GM12878 (cell line): ENCODE measurements at regions not wholly inside any gene's neighbourhood (a gene's known extent, or its start where the extent isn't known, plus 50 kb on each side); places are given as distances from the start of the nearest gene placed in this dataset.

Source experiments
- ATAC-seq: fragments of 200-7000 bp; cut with Tn5 transposase; 3 replicates; pipeline ENCODE4 v1.9.1; 2020; ENCODE audit warnings: mild to moderate bottlenecking, moderate library complexity
- BruUV-seq: library from RNA; stranded (reverse); fragments of 400-500 nt; replicated peaks from 2 replicates; lab custom pipeline; 2021; lab: Mats Ljungman, UMichigan
- CTCF ChIA-PET: fragments of 300-600 bp; sonication (Branson Sonifier 250); formaldehyde crosslinking; extraction: SDS; loops from one replicate; lab custom pipeline; 2021; ENCODE audit warnings: inconsistent platforms; lab: Yijun Ruan, JAX
- POLR2A ChIA-PET: fragments of 350-600 bp; formaldehyde crosslinking; extraction: SDS; loops from one replicate; lab custom pipeline; 2021; ENCODE audit warnings: inconsistent platforms; lab: Charles Lee
- RAD21 ChIA-PET: fragments of 300-600 bp; sonication (Branson Sonifier 250); formaldehyde crosslinking; loops from one replicate; lab custom pipeline; 2023; ENCODE audit warnings: antibody characterized with exemption; ENCODE audit not compliant: unreplicated experiment; lab: Charles Lee
- SMC1A ChIA-PET: fragments of 300-600 bp; sonication (Branson Sonifier 250); formaldehyde crosslinking; loops from one replicate; lab custom pipeline; 2023; ENCODE audit not compliant: unreplicated experiment, uncharacterized antibody; lab: Charles Lee
- DNase-seq: peaks from one replicate; pipeline ENCODE4 v3.0.0-alpha.2; 2011; ENCODE audit warnings: low read depth, low spot score
- FAIRE-seq: peaks from 3 replicates; lab custom pipeline; 2011; peaks lifted over from hg19 to GRCh38; lab: Jason Lieb, UNC
- H2AFZ ChIP-seq: 2 replicates; pipeline ENCODE4 v1.6.0; 2011; ENCODE audit warnings: low read depth, low read length, control low read depth; ENCODE audit not compliant: control insufficient read depth
- H3K27ac ChIP-seq: 2 replicates; pipeline ENCODE4 v1.5.1; 2011; ENCODE audit warnings: control low read depth; ENCODE audit not compliant: control insufficient read depth, insufficient read depth
- H3K27me3 ChIP-seq, 2 experiments: replicated peaks in 1 of 2; 2 replicates each; pipeline versions ENCODE4 v1.6.0 to v1.6.1; 2011; ENCODE audit warnings: low read length in 1 of 2; ENCODE audit not compliant: control insufficient read depth in 2 of 2, insufficient read depth in 2 of 2
- H3K36me3 ChIP-seq, 2 experiments: 2 replicates each; pipeline ENCODE4 v1.5.1; 2011; ENCODE audit warnings: low read length in 1 of 2; ENCODE audit not compliant: control insufficient read depth in 2 of 2, insufficient read depth in 2 of 2
- H3K4me1 ChIP-seq: 2 replicates; pipeline ENCODE4 v1.6.1; 2011; ENCODE audit warnings: mild to moderate bottlenecking, low read length, moderate library complexity, mixed read lengths; ENCODE audit not compliant: control insufficient read depth, insufficient read depth
- H3K4me2 ChIP-seq: 2 replicates; pipeline ENCODE4 v1.6.0; 2011; ENCODE audit warnings: control low read depth; ENCODE audit not compliant: control insufficient read depth, insufficient read depth
- H3K4me3 ChIP-seq: fragments of 200-600 bp; sonication (generic); 2 replicates; pipeline ENCODE4 v1.5.1; 2016
- H3K79me2 ChIP-seq: 2 replicates; pipeline ENCODE4 v1.6.0; 2011; ENCODE audit warnings: low read length; ENCODE audit not compliant: control insufficient read depth, insufficient read depth
- H3K9ac ChIP-seq: 2 replicates; pipeline ENCODE4 v1.8.0; 2011; ENCODE audit warnings: low read length, control low read depth, mixed read lengths; ENCODE audit not compliant: control insufficient read depth, insufficient read depth
- H3K9me3 ChIP-seq: replicated peaks from 3 replicates; pipeline ENCODE4 v1.5.1; 2011; ENCODE audit warnings: mild to moderate bottlenecking, low read length; ENCODE audit not compliant: control insufficient read depth, insufficient read depth
- H4K20me1 ChIP-seq: 2 replicates; pipeline ENCODE4 v1.6.0; 2011; ENCODE audit not compliant: control insufficient read depth, insufficient read depth
- FOS ChIP-seq: IDR thresholded peaks from 3 replicates; pipeline ENCODE4 v1.6.1; 2011; ENCODE audit warnings: borderline replicate concordance; ENCODE audit not compliant: insufficient read length; ENCODE audit errors: extremely low read depth
- FOXM1 ChIP-seq: IDR thresholded peaks from 2 replicates; pipeline ENCODE4 v1.6.1; 2012; ENCODE audit warnings: low read depth, mild to moderate bottlenecking, inconsistent platforms, low read length, moderate library complexity
- MTA3 ChIP-seq: IDR thresholded peaks from 2 replicates; pipeline ENCODE4 v1.6.1; 2012; ENCODE audit warnings: low read length, inconsistent platforms, borderline replicate concordance
- NR2C2 ChIP-seq: IDR thresholded peaks from 2 replicates; pipeline ENCODE4 v1.6.1; 2011; ENCODE audit warnings: borderline replicate concordance, low read depth; ENCODE audit not compliant: control insufficient read depth, insufficient read length
- POLR2AphosphoS2 ChIP-seq: IDR thresholded peaks from 2 replicates; pipeline ENCODE4 v1.6.1; 2011; ENCODE audit warnings: low read depth, mild to moderate bottlenecking, low read length, improper control_type of control experiment, moderate library complexity
- RAD51 ChIP-seq: fragments of 450-650 bp; IDR thresholded peaks from 2 replicates; pipeline ENCODE4 v1.6.1; 2016; ENCODE audit warnings: moderate library complexity, mild to moderate bottlenecking, inconsistent platforms
- RB1 ChIP-seq: fragments of 450-650 bp; formaldehyde crosslinking; IDR thresholded peaks from 2 replicates; pipeline ENCODE4 v1.6.1; 2017; ENCODE audit warnings: mild to moderate bottlenecking, borderline replicate concordance
- SMC3 ChIP-seq: IDR thresholded peaks from 2 replicates; pipeline ENCODE4 v1.6.1; 2011; ENCODE audit warnings: low read length, improper control_type of control experiment, borderline replicate concordance
- SUZ12 ChIP-seq: fragments of 200-600 bp; sonication (generic); IDR thresholded peaks from one replicate; pipeline ENCODE4 v1.6.1; 2018; ENCODE audit warnings: antibody characterized with exemption, mild to moderate bottlenecking; ENCODE audit not compliant: unreplicated experiment
- ZNF24 ChIP-seq: fragments of 450-650 bp; IDR thresholded peaks from 2 replicates; pipeline ENCODE4 v1.6.1; 2017; ENCODE audit warnings: antibody characterized with exemption, mild to moderate bottlenecking
- WGBS: methylation state at CpG from one replicate; pipeline ENCODE4 v1.1.6; 2016; ENCODE audit warnings: low lambda C conversion rate; ENCODE audit not compliant: insufficient replicate concordance, insufficient coverage; ENCODE audit errors: missing lambda C conversion rate; 5-methylcytosine and 5-hydroxymethylcytosine counted together
- in situ Hi-C: fragments of 300-500 bp; cut with MboI; formaldehyde crosslinking; loops from 9 replicates; pipeline ENCODE4 v1.14.3; 2018; ENCODE audit warnings: mixed read lengths
- intact Hi-C: fragments of 100-400 bp; cut with micrococcal nuclease; formaldehyde crosslinking; loops from one replicate; pipeline ENCODE4 v1.14.2; 2022; ENCODE audit not compliant: unreplicated experiment
- TF ChIP-seq, protein P1 (sequence below): IDR thresholded peaks from 2 replicates; pipeline ENCODE4 v1.6.1; 2011; ENCODE audit warnings: mild to moderate bottlenecking, low read depth, low read length, moderate library complexity; ENCODE audit not compliant: insufficient replicate concordance
- TF ChIP-seq, protein P2 (sequence below): IDR thresholded peaks from 2 replicates; pipeline ENCODE4 v1.6.1; 2012; ENCODE audit warnings: improper control_type of control experiment, low read depth, low read length; ENCODE audit not compliant: insufficient replicate concordance

- Histone ChIP-seq H3K27ac (no peak overlapping the region), H3K27me3 (no peaks in the 10 kb centered on the region), H3K9ac (no peak overlapping the region)
- TF ChIP-seq SUZ12 (no peak), FOXM1 (no peak), NR2C2 (no peak), RAD51 (no peak), POLR2AphosphoS2 (no peak), SMC3 (no peak), RB1 (no peak), FOS (no peak), MTA3 (no peak), ZNF24 (no peak)
- TF ChIP-seq, protein P1, sequence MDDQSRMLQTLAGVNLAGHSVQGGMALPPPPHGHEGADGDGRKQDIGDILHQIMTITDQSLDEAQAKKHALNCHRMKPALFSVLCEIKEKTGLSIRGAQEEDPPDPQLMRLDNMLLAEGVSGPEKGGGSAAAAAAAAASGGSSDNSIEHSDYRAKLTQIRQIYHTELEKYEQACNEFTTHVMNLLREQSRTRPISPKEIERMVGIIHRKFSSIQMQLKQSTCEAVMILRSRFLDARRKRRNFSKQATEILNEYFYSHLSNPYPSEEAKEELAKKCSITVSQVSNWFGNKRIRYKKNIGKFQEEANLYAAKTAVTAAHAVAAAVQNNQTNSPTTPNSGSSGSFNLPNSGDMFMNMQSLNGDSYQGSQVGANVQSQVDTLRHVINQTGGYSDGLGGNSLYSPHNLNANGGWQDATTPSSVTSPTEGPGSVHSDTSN = no peak
- TF ChIP-seq, protein P2, sequence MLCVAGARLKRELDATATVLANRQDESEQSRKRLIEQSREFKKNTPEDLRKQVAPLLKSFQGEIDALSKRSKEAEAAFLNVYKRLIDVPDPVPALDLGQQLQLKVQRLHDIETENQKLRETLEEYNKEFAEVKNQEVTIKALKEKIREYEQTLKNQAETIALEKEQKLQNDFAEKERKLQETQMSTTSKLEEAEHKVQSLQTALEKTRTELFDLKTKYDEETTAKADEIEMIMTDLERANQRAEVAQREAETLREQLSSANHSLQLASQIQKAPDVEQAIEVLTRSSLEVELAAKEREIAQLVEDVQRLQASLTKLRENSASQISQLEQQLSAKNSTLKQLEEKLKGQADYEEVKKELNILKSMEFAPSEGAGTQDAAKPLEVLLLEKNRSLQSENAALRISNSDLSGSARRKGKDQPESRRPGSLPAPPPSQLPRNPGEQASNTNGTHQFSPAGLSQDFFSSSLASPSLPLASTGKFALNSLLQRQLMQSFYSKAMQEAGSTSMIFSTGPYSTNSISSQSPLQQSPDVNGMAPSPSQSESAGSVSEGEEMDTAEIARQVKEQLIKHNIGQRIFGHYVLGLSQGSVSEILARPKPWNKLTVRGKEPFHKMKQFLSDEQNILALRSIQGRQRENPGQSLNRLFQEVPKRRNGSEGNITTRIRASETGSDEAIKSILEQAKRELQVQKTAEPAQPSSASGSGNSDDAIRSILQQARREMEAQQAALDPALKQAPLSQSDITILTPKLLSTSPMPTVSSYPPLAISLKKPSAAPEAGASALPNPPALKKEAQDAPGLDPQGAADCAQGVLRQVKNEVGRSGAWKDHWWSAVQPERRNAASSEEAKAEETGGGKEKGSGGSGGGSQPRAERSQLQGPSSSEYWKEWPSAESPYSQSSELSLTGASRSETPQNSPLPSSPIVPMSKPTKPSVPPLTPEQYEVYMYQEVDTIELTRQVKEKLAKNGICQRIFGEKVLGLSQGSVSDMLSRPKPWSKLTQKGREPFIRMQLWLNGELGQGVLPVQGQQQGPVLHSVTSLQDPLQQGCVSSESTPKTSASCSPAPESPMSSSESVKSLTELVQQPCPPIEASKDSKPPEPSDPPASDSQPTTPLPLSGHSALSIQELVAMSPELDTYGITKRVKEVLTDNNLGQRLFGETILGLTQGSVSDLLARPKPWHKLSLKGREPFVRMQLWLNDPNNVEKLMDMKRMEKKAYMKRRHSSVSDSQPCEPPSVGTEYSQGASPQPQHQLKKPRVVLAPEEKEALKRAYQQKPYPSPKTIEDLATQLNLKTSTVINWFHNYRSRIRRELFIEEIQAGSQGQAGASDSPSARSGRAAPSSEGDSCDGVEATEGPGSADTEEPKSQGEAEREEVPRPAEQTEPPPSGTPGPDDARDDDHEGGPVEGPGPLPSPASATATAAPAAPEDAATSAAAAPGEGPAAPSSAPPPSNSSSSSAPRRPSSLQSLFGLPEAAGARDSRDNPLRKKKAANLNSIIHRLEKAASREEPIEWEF = no peak
- TF ChIP-seq, all 136 proteins: peak for 0
- no peaks in the 10 kb centered on the region for H3K36me3 ChIP-seq
- no TSS peak for BruUV-seq
- intact Hi-C loops (no loop called here), in situ Hi-C loops (no loop called here)
- H3K79me2 ChIP-seq = no peaks in the 10 kb centered on the region
- POLR2A ChIA-PET = no interaction called here
- WGBS = 0% methylated on average over 1 of the region's 1 CpG
- DNase-seq (no peak), FAIRE-seq (no peak), ATAC-seq (no peak)
- no peaks in the 10 kb centered on the region for H3K4me1 ChIP-seq
- H3K4me3 ChIP-seq = no peak overlapping the region
- no peak overlapping the region for H3K4me2 ChIP-seq
- no peaks in the 10 kb centered on the region for H4K20me1 ChIP-seq
- no peaks in the 10 kb centered on the region for H3K9me3 ChIP-seq
- SMC1A ChIA-PET = interaction anchor here (0.7 to 1.6 kb wide), 3 partner anchors 11 to 41 kb away, joined by 3 read pairs; no protein-coding TSS in a partner anchor
- RAD21 ChIA-PET = no interaction called here
- no peak overlapping the region for H2AFZ ChIP-seq
- CTCF ChIA-PET = interaction anchor here (1.1 kb wide), 1 partner anchor 198 kb away, joined by 3 read pairs; no protein-coding TSS in a partner anchor
These were observed 277.3 kb upstream of the DOK6 start for GRCh38 chr18:69123421-69123820.
